Mucosa of stomach (tissue), 1 donor: ENCODE measurements at regions not wholly inside any gene's neighbourhood (a gene's known extent, or its start where the extent isn't known, plus 50 kb on each side); places are given as distances from the start of the nearest gene placed in this dataset.

Experiments used
- H3K27me3 ChIP-seq: one replicate; pipeline ENCODE4 v1.7.0; 2013; ENCODE audit warnings: mild to moderate bottlenecking, low read length; ENCODE audit not compliant: control insufficient read depth, insufficient read depth
- H3K36me3 ChIP-seq: one replicate; pipeline ENCODE4 v1.7.0; 2013; ENCODE audit warnings: low read length; ENCODE audit not compliant: control insufficient read depth, insufficient read depth
- H3K4me1 ChIP-seq: one replicate; pipeline ENCODE4 v1.7.0; 2013; ENCODE audit warnings: mild to moderate bottlenecking, low read length; ENCODE audit not compliant: control insufficient read depth, insufficient read depth
- H3K4me3 ChIP-seq: one replicate; pipeline ENCODE4 v1.7.0; 2013; ENCODE audit warnings: low read length
- H3K9ac ChIP-seq: one replicate; pipeline ENCODE4 v1.7.0; 2013; ENCODE audit warnings: mild to moderate bottlenecking, low read length, moderate library complexity
- H3K9me3 ChIP-seq: one replicate; pipeline ENCODE4 v1.7.0; 2013; ENCODE audit warnings: mild to moderate bottlenecking, low read length, moderate library complexity; ENCODE audit not compliant: control insufficient read depth
- donor health status: Pancreatic carcinoma.

DNA sequence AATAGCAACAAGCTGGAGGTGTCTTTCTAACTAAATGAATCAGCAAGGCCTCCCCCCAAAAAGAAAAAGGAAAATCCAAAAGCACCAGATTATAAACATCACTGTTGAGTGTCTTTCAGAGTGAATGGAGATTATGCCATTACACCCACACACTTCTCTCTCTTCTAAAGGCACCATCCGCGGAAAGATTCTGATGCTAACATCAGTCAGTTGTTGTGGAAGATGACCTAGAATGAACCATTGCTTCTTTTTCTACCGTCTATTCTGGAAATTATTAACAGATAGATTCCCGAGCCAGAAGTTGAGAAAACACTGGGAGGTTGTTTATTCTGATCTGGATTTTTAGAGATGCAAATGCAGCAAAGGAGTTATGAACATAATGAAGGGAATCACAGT lies 60.9 kb upstream of the FAM20A start:
- no peaks in the 10 kb centered on the region for H3K4me1 ChIP-seq
- H3K27me3 ChIP-seq: no peaks in the 10 kb centered on the region
- no peak overlapping the region for H3K9ac ChIP-seq
- no peaks in the 10 kb centered on the region for H3K9me3 ChIP-seq
- H3K4me3 ChIP-seq: no peak overlapping the region
- no peaks in the 10 kb centered on the region for H3K36me3 ChIP-seq

DNA sequence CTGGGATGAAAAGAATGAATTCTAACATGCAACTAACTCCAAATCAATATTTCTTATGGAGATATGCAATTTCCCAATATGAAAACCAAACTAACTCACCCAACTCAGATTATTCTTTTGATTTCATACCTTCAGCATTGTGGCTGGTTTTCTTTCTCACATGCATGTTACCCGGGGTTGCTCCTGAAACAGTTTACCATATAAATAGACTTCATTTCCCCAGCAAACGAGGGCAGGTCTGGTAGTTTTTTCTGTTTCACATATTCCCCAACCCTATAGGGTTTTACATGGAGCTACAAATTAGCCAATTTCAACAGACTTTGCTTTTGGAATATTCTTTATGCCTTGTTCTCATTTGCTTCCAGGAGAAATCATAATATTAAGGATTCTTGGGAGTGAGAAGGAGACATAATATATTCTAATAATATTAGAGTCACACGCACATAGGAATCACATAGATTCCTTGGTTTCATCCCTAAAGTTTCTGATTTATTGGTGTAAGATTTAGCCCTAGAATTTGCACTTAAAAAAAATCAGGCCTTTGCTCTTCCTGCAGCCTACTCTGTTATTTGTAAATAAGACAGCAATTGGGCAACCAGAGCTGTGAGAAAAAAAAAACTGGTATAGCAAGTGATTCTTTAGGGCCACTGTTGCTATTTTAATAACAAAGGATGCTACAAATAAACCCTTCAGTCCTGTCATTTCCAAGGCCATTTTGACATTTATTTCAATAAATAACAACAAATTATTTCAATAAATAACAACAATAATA lies 60.3 kb upstream of the FAM20A start:
- Histone ChIP-seq H3K4me1 (no peaks in the 10 kb centered on the region), H3K4me3 (no peak overlapping the region), H3K9me3 (no peaks in the 10 kb centered on the region), H3K36me3 (no peaks in the 10 kb centered on the region), H3K27me3 (no peaks in the 10 kb centered on the region), H3K9ac (no peak overlapping the region)

DNA sequence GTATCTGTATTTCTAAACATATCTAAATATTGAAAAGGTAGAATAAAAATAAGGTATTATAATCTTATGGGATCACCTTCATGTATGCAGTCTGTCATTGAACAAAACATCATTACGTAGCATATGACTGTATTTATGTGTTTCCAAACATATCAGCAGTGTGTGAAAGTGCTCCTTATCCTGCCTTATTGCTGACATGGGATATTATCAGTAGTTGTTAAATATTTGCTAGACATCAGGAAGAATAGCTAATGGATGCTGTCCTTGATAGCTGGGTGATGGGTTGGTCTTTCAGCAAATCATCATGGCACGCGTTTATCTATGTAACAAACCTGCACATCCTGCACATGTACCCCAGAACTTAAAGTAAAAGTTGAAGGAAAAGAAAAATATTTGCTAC lies 59.1 kb upstream of the FAM20A start:
- H3K4me1 ChIP-seq: no peaks in the 10 kb centered on the region
- H3K4me3 ChIP-seq: no peak overlapping the region
- no peaks in the 10 kb centered on the region for H3K27me3 ChIP-seq
- H3K9ac ChIP-seq: no peak overlapping the region
- no peaks in the 10 kb centered on the region for H3K36me3 ChIP-seq
- no peaks in the 10 kb centered on the region for H3K9me3 ChIP-seq

GRCh38 chr17:68658999-68659780 lies 58.0 kb upstream of the FAM20A start:
- no peak overlapping the region for H3K4me3 ChIP-seq

GRCh38 chr17:68657576-68657975 lies 56.4 kb upstream of the FAM20A start:
- H3K9me3 ChIP-seq: no peaks in the 10 kb centered on the region
- no peak overlapping the region for H3K4me3 ChIP-seq
- H3K9ac ChIP-seq: no peak overlapping the region
- H3K4me1 ChIP-seq: no peaks in the 10 kb centered on the region
- H3K36me3 ChIP-seq: no peaks in the 10 kb centered on the region
- H3K27me3 ChIP-seq: peaks cover 3% of the 10 kb centered on the region

More at GRCh38 chr17:68658999-68659780, 58.0 kb upstream of the FAM20A start:
- Histone ChIP-seq H3K27me3 (no peaks in the 10 kb centered on the region), H3K9me3 (no peaks in the 10 kb centered on the region), H3K36me3 (no peaks in the 10 kb centered on the region), H3K9ac (no peak overlapping the region), H3K4me1 (no peaks in the 10 kb centered on the region)

DNA sequence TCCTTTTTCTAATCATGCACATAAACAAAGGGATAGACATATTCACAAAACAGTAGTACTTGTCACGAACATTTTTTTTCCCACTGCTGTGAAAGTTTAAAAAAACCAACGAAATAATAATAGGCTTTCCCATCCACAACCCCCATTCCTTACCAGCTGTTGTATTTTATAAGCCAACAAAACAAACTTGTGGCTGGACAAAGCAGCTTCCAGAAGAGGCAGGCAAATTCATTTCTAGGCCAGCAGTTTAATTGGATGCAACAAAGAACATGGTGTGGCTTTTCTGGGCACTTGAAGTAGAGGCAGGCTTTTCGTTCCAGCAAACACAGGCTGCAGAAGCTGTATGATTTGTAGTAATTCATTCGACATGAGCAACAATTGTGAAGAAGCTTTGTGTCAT lies 56.0 kb upstream of the FAM20A start:
- Histone ChIP-seq H3K9me3 (no peaks in the 10 kb centered on the region), H3K4me3 (no peak overlapping the region), H3K36me3 (no peaks in the 10 kb centered on the region), H3K27me3 (peaks cover 3% of the 10 kb centered on the region), H3K9ac (no peak overlapping the region), H3K4me1 (no peaks in the 10 kb centered on the region)

- no peaks in the 10 kb centered on the region for H3K9me3 ChIP-seq
- H3K4me3 ChIP-seq: no peak overlapping the region
- H3K36me3 ChIP-seq: no peaks in the 10 kb centered on the region
- no peak overlapping the region for H3K9ac ChIP-seq
- no peaks in the 10 kb centered on the region for H3K4me1 ChIP-seq
- peaks cover 3% of the 10 kb centered on the region for H3K27me3 ChIP-seq
Measured at GRCh38 chr17:68656666-68657065, 55.5 kb upstream of the FAM20A start.
